Adipocyte (in vitro differentiated cells): ENCODE measurements at regions not wholly inside any gene's neighbourhood (a gene's known extent, or its start where the extent isn't known, plus 50 kb on each side); places are given as distances from the start of the nearest gene placed in this dataset.

Source experiments
- DNase-seq: peaks from one replicate; pipeline ENCODE4 v3.0.0-alpha.2; 2015; ENCODE audit warnings: low read depth
- H3K27me3 ChIP-seq: replicated peaks from 2 replicates; pipeline ENCODE4 v1.7.0; 2013; ENCODE audit warnings: mild to moderate bottlenecking, low read length, moderate library complexity; ENCODE audit not compliant: control insufficient read depth, insufficient read depth
- H3K36me3 ChIP-seq: 2 replicates; pipeline ENCODE4 v1.7.0; 2013; ENCODE audit warnings: low read length, mild to moderate bottlenecking, moderate library complexity; ENCODE audit not compliant: control insufficient read depth, insufficient read depth, severe bottlenecking
- H3K4me1 ChIP-seq: 2 replicates; pipeline ENCODE4 v1.7.0; 2013; ENCODE audit warnings: mild to moderate bottlenecking, low read length, moderate library complexity; ENCODE audit not compliant: control insufficient read depth, insufficient read depth
- H3K4me3 ChIP-seq: 2 replicates; pipeline ENCODE4 v1.7.0; 2013; ENCODE audit warnings: mild to moderate bottlenecking, low read length, moderate library complexity
- H3K9ac ChIP-seq: 2 replicates; pipeline ENCODE4 v1.7.0; 2013; ENCODE audit warnings: mild to moderate bottlenecking, low read length, moderate library complexity
- H3K9me3 ChIP-seq: 2 replicates; pipeline ENCODE4 v1.7.0; 2013; ENCODE audit warnings: mild to moderate bottlenecking, low read length, moderate library complexity; ENCODE audit not compliant: control insufficient read depth

DNA sequence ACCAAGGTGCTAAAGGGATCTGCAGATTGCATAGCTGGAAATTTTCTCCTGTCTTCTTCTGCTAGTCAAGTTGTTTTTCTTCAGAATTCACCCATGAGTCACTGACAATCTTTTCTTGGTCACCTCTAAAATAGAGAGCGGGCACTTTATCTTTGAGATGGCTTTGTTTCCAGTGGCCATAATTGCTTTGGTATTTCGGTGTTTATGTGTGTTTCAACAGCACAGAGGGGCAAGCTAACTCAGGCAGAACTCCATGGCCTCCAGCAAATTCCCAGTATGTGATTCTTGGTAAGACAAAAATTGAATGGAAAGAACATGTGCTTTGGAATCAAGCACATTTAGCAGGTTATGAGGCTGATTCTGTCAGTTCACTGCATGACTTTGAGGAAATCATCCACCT lies 656.8 kb downstream of the VRK1 start:
- H3K4me1 ChIP-seq = peaks cover 3% of the 10 kb centered on the region
- DNase-seq = no peak
- no peaks in the 10 kb centered on the region for H3K36me3 ChIP-seq
- H3K9ac ChIP-seq = no peak overlapping the region
- H3K4me3 ChIP-seq = no peak overlapping the region
- peaks cover 10% of the 10 kb centered on the region for H3K27me3 ChIP-seq
- H3K9me3 ChIP-seq = no peaks in the 10 kb centered on the region

DNA sequence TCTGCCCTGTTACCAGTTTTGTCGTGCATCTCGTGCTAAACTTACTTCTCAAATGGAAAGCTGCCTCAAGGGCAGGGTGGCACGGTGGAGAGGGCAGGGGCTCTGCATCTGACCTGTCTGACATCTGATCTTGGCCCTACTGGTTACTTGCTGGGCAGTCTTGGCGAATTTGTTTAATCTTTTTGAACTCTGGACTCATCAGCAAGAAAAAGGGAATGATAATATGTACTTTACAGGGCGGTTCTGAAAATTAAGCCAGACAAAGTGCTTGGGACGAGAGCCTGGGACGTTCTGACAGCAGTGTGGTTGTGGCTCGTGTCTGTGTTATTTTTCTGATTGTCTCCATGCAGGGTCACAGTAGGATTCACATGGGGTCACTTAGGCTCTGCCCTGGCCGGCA lies 659.3 kb downstream of the VRK1 start:
- H3K4me1 ChIP-seq = peaks cover 3% of the 10 kb centered on the region

DNA sequence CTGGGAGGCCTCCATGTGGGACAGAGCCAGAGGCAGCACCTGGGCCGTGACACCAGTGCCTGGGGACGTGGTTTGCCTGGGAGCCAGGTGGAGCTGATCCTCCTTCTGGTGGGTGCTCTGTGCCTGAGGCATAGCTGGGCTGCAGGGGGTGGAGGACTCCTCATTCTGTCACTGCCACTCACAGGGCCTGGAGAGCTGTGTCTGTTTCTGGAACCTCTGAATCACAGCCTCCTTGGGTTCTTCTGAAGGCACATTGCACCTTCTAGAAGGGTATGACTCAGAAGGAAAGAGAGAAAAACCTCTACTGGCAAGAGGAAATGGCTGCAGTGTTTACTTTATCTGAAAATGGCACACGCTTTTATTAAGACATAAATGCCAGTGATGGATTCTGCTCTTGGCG lies 659.8 kb downstream of the VRK1 start:
- Histone ChIP-seq H3K4me3 (no peak overlapping the region), H3K36me3 (no peaks in the 10 kb centered on the region), H3K4me1 (peaks cover 3% of the 10 kb centered on the region), H3K9ac (no peak overlapping the region), H3K9me3 (peaks cover 7% of the 10 kb centered on the region), H3K27me3 (peaks cover 13% of the 10 kb centered on the region)
- DNase-seq = no peak

More for the DNA sequence above, 659.3 kb downstream of the VRK1 start:
- no peak for DNase-seq
- peaks cover 3% of the 10 kb centered on the region for H3K9me3 ChIP-seq
- peaks cover 13% of the 10 kb centered on the region for H3K27me3 ChIP-seq
- H3K36me3 ChIP-seq = no peaks in the 10 kb centered on the region
- H3K4me3 ChIP-seq = no peak overlapping the region
- no peak overlapping the region for H3K9ac ChIP-seq

DNA sequence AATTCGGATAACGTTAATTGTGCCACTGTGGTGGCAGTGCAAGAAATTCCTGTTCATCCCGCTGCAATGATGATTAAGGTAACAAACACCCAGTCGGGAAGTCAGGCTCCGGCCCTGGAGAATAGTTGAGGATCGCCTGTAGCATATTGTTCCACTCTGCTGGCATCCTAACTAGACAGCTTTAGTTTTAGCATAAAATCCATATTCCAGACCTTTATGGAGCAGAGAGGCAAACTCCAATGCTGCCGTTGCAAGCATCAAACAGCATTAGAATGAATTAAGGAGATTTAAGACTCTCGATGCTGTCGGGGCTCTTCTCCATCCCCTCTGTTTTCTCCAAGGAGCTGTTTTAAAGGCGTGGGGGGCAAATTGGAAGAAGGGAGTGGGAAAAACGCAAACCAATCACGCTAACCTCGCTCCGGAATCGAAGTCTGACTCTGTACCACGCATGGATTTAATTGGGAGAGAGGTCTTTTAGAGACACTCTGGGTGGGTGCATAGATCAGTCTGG lies 660.4 kb downstream of the VRK1 start:
- Histone ChIP-seq H3K9me3 (peaks cover 12% of the 10 kb centered on the region), H3K36me3 (no peaks in the 10 kb centered on the region), H3K27me3 (peaks cover 13% of the 10 kb centered on the region), H3K9ac (no peak overlapping the region), H3K4me3 (no peak overlapping the region), H3K4me1 (peaks cover 3% of the 10 kb centered on the region)
- DNase-seq = no peak

DNA sequence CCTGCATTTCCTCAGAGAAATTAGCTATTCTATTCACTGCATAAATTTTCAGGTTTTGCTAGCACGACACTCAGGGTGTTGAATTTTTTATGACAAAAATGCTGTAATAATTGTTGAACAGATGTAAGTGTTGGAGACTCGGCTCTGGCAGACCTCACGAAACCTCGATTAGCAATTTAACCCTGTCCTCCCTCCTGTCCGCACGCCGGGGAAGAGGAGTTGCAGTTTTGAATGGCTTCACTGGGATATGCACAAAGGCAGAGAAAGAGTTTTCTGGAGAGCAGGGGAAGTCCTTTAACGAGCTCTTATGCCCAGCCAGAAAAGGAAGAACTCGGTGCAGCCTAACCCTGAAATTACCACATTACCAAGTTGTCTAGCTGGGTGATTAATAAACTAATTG lies 661.1 kb downstream of the VRK1 start:
- no peak for DNase-seq
- Histone ChIP-seq H3K4me3 (peak overlapping the region; percentile 66), H3K36me3 (no peaks in the 10 kb centered on the region)

DNA sequence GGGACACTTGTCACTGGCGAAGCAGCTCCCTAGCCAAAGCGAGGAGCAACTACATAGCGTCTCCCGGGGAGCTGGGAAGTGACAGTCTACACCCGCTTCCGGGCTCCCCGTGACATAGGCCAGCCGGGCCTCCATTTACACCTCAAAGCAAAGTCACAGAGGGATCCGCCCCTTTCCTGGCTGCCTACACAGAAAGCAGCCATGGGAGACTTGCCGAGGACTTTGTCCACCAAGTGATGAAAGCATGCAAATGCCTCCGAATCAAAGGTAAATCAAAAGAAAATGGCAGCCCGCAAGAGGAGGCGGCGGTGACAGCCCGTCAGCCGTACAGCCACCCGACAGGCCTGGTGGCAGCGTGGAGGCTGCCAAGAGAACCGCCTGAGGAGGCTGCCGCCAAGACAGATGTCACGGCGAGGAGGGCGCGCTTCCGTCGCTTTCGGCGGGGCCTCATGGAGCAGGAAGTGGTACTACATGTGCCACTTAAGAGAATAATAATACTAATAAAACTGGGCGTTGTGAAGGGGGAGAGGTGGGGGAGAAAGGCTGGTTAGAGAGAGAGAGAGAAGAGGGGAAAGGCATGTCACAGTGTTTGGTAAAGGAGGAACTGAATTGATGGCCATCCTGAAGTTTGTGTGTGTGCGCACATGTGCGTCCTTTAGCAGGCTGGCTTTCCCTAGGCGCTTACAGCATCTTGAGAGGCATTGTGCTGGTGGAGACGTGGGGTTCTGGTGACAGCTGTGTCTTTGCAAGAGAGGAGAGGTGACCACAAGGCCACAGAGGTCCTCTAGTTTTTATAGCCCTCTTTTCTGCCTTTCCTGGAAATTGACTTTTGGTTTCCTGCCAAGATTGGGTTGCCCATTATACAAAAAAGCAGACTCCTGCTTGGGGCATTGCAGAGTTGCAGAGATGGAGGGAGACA lies 661.7 kb downstream of the VRK1 start:
- Histone ChIP-seq H3K4me3 (peak overlapping the region; percentile 66), H3K9ac (no peak overlapping the region), H3K9me3 (peaks cover 15% of the 10 kb centered on the region), H3K36me3 (no peaks in the 10 kb centered on the region), H3K4me1 (peaks cover 3% of the 10 kb centered on the region), H3K27me3 (peaks cover 13% of the 10 kb centered on the region)
- no peak for DNase-seq

More for the DNA sequence above, 661.1 kb downstream of the VRK1 start:
- Histone ChIP-seq H3K27me3 (peaks cover 13% of the 10 kb centered on the region), H3K9ac (no peak overlapping the region), H3K9me3 (peaks cover 15% of the 10 kb centered on the region), H3K4me1 (peaks cover 3% of the 10 kb centered on the region)

DNA sequence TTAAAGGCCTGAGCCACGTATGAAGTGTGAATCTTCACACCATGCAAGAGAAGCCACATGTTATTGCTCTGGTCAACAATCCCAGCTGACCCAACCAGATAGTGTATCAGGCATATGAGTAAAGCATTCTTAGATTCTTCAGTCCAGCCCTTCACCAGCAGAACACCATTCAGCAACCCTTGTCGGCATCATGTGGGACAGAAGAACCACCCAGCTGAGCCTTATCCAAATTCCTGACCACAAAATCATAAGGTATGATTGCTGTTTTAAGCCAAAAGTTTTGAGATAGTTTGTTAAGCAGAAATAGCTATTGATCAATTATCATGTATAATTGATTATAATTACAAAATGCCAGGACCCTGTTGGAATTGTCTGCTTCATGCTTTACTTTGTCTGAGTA lies 664.9 kb downstream of the VRK1 start:
- no peaks in the 10 kb centered on the region for H3K36me3 ChIP-seq
- no peak overlapping the region for H3K4me3 ChIP-seq
- peaks cover 12% of the 10 kb centered on the region for H3K27me3 ChIP-seq
- DNase-seq = no peak
- peaks cover 23% of the 10 kb centered on the region for H3K9me3 ChIP-seq
- H3K4me1 ChIP-seq = peaks cover 3% of the 10 kb centered on the region
- H3K9ac ChIP-seq = no peak overlapping the region

DNA sequence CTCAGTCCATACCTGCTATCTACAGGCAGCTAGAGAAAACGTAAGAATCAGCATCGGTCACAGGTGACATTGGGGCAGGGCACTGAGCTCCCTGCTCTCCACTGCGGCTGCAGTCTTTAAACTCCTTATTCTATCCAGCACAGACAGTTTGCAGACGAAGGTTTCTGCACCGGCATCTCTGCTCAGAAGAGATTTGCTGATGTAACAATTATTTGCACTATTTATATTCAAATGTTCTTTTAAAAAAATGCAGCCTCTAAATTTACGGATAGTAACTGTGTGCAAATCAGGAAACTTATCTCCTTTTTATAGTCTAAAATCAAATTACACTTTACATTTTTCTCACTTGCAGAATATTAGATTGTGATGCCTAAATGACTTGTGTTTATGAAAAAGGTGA lies 671.0 kb downstream of the VRK1 start:
- Histone ChIP-seq H3K9me3 (peaks cover 8% of the 10 kb centered on the region), H3K4me3 (no peak overlapping the region), H3K36me3 (no peaks in the 10 kb centered on the region), H3K9ac (no peak overlapping the region), H3K4me1 (no peaks in the 10 kb centered on the region), H3K27me3 (no peaks in the 10 kb centered on the region)
- no peak for DNase-seq

DNA sequence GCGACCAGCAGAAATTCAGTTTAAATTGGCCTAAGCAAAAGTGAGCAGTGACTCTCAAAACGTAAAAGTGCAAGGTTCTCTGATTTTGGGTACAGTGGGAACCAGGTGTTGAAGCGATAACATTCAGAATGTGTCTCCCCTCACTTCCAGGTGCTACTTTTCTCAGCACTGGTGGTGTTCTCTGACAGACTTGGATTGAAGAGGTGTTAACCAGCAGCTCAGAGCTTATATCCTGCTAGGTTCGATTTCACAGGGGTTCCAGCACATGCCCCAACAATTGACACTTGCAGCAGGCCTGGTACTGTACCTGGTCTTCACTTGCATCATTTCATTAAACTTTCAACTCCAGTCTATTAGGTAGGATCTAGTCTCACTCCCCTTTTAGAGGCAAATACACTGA lies 680.2 kb downstream of the VRK1 start:
- Histone ChIP-seq H3K27me3 (no peaks in the 10 kb centered on the region), H3K4me3 (no peak overlapping the region), H3K36me3 (no peaks in the 10 kb centered on the region), H3K9me3 (no peaks in the 10 kb centered on the region), H3K4me1 (no peaks in the 10 kb centered on the region), H3K9ac (no peak overlapping the region)
- DNase-seq = no peak

DNA sequence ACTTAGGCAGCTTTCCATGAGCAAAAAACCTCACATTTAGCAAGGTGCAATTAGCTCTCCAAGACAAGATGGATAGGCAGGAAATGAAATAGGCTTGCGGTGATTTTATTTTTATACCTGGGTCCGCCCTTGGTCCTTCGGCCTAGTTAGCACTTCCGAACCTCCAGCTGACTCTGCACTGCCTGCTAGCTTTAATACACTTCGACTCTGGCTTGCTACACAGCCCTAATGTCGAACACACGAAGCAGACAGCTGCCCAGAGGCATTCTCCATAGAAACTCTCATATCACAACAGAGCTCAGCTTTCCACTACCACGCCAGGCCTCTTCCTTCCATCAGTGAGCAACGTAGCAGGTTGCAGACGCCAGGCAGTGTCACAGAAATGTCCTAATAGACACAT lies 688.0 kb downstream of the VRK1 start:
- Histone ChIP-seq H3K27me3 (no peaks in the 10 kb centered on the region), H3K9ac (no peak overlapping the region), H3K36me3 (no peaks in the 10 kb centered on the region), H3K4me3 (no peak overlapping the region), H3K9me3 (no peaks in the 10 kb centered on the region), H3K4me1 (no peaks in the 10 kb centered on the region)
- DNase-seq = no peak

DNA sequence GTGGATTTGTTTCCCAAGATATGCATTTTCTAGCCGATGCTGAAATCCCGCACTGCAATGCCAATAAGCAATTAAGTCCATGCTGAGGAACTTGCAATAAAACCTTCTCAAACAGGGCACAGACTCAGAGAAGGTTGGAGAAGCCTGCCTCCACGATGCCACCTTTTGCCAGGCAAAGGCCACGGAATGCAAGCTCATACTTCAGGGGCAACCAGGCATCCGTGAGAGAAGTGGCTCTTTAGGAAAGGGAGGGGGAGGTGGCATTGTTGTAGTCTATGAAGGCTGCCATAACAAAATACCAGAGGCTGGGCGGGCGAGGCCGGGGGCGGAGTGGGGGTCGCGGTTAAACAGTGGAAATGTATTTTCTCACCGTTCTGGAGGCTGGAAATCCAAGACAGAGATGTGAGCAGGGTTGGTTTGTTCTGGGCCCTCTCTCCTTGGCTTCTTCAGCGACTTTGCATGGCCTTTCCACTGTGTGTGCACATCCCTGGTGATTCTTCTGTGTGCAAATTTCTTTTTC lies 689.5 kb downstream of the VRK1 start:
- Histone ChIP-seq H3K9ac (no peak overlapping the region), H3K36me3 (no peaks in the 10 kb centered on the region)

More for the DNA sequence above, 689.5 kb downstream of the VRK1 start:
- no peak overlapping the region for H3K4me3 ChIP-seq
- no peaks in the 10 kb centered on the region for H3K9me3 ChIP-seq
- H3K27me3 ChIP-seq = no peaks in the 10 kb centered on the region
- H3K4me1 ChIP-seq = no peaks in the 10 kb centered on the region
- DNase-seq = no peak
